HCT116 (cell line): ENCODE measurements at regions not wholly inside any gene's neighbourhood (a gene's known extent, or its start where the extent isn't known, plus 50 kb on each side); places are given as distances from the start of the nearest gene placed in this dataset.

ENCODE experiments used
- ATF3 ChIP-seq: IDR thresholded peaks from 2 replicates; pipeline ENCODE4 v1.6.1; 2012
- CTCF ChIP-seq, 3 experiments: fragments of 200-600 bp in 1 of 3; sonication (generic) in 1 of 3; IDR thresholded peaks in 2 of 3; conservative IDR thresholded peaks in 1 of 3; 2 replicates each; pipeline ENCODE4 v1.5.1; 2012 to 2017; ENCODE audit warnings: low read depth in 2 of 3, low read length in 2 of 3, antibody characterized with exemption in 1 of 3, borderline replicate concordance in 1 of 3, control low read depth in 1 of 3, mild to moderate bottlenecking in 1 of 3, mixed read lengths in 1 of 3, mixed run types in 1 of 3, moderate library complexity in 1 of 3; ENCODE audit not compliant: insufficient read depth in 1 of 3
- POLR2A ChIP-seq: IDR thresholded peaks from 2 replicates; pipeline ENCODE4 v1.7.0; 2011; ENCODE audit warnings: borderline replicate concordance; ENCODE audit not compliant: insufficient read depth, insufficient read length; ENCODE audit errors: extremely low read depth
- POLR2AphosphoS5 ChIP-seq: IDR thresholded peaks from 2 replicates; pipeline ENCODE4 v1.6.1; 2011; ENCODE audit warnings: mild to moderate bottlenecking, low read depth, low read length, moderate library complexity
- REST ChIP-seq: IDR thresholded peaks from 2 replicates; pipeline ENCODE4 v1.6.1; 2012; ENCODE audit warnings: low read depth
- SIN3A ChIP-seq: IDR thresholded peaks from 2 replicates; pipeline ENCODE4 v1.6.1; 2012; ENCODE audit warnings: low read depth
- ZFX ChIP-seq: fragments of 450-650 bp; IDR thresholded peaks from 2 replicates; pipeline ENCODE4 v1.6.1; 2017

- no peak for TF ChIP-seq ATF3
- no peak for TF ChIP-seq POLR2A
- TF ChIP-seq REST: no peak
- no peak for TF ChIP-seq CTCF (IDR thresholded peaks at IDR 0.05 in 2 of 3, conservative IDR thresholded peaks at IDR 0.05 in 1 of 3; ENCODE audit: borderline replicate concordance in 1 of 3, insufficient read depth in 1 of 3, low read depth in 2 of 3, low read length in 2 of 3)
- TF ChIP-seq SIN3A: no peak
- TF ChIP-seq ZFX: no peak
- TF ChIP-seq POLR2AphosphoS5: no peak
These were observed 264.8 kb upstream of the TENM4 start for GRCh38 chr11:79705648-79706047.
